Bronchial epithelial cell (primary cell): ENCODE measurements at regions not wholly inside any gene's neighbourhood (a gene's known extent, or its start where the extent isn't known, plus 50 kb on each side); places are given as distances from the start of the nearest gene placed in this dataset.

ENCODE experiments used
- DNase-seq: peaks from one replicate; pipeline ENCODE4 v3.0.0-alpha.2; 2010; ENCODE audit warnings: low read depth
- FAIRE-seq: peaks from 2 replicates; lab custom pipeline; 2011; peaks lifted over from hg19 to GRCh38; lab: Jason Lieb, UNC
- H3K27me3 ChIP-seq: 2 replicates; pipeline ENCODE4 v1.5.1; 2011; ENCODE audit warnings: low read length; ENCODE audit not compliant: control insufficient read depth, insufficient read depth
- H3K36me3 ChIP-seq: 2 replicates; pipeline ENCODE4 v1.5.1; 2011; ENCODE audit warnings: low read length; ENCODE audit not compliant: control insufficient read depth, insufficient read depth
- H3K4me3 ChIP-seq: 2 replicates; pipeline ENCODE4 v1.5.1; 2011; ENCODE audit warnings: mild to moderate bottlenecking, low read depth, low read length, control low read depth
- TF ChIP-seq, protein P1 (sequence below): IDR thresholded peaks from 2 replicates; pipeline ENCODE4 v1.5.1; 2011; ENCODE audit warnings: mild to moderate bottlenecking, moderate library complexity, low read length, control low read depth, inconsistent platforms; ENCODE audit not compliant: insufficient read depth, severe bottlenecking

DNA sequence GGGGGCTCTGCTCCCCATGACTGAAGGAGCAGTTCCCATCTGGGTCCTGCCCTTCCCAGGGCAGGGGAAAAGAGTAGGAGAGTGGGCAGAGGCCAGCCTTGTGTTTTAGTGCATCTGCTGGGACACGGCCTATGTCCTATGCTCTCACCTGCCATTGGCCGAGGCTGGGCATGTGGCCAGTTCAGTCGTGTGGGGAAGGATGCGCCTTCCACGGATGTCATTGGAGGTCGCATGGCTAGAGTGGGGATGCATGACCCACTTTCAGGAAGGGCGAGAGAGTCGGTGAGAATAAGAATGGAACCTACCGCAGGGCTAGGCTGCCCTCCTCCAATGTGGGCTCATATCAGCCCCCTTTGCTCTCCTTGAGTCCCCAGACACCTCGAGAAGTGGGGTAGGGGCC is 70.9 kb upstream of the HAAO start:
- H3K4me3 ChIP-seq, result no peak overlapping the region
- no peaks in the 10 kb centered on the region for H3K36me3 ChIP-seq
- H3K27me3 ChIP-seq, result no peaks in the 10 kb centered on the region
- TF ChIP-seq, protein P1, sequence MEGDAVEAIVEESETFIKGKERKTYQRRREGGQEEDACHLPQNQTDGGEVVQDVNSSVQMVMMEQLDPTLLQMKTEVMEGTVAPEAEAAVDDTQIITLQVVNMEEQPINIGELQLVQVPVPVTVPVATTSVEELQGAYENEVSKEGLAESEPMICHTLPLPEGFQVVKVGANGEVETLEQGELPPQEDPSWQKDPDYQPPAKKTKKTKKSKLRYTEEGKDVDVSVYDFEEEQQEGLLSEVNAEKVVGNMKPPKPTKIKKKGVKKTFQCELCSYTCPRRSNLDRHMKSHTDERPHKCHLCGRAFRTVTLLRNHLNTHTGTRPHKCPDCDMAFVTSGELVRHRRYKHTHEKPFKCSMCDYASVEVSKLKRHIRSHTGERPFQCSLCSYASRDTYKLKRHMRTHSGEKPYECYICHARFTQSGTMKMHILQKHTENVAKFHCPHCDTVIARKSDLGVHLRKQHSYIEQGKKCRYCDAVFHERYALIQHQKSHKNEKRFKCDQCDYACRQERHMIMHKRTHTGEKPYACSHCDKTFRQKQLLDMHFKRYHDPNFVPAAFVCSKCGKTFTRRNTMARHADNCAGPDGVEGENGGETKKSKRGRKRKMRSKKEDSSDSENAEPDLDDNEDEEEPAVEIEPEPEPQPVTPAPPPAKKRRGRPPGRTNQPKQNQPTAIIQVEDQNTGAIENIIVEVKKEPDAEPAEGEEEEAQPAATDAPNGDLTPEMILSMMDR, result no peak
- FAIRE-seq (no peak), DNase-seq (no peak)

DNA sequence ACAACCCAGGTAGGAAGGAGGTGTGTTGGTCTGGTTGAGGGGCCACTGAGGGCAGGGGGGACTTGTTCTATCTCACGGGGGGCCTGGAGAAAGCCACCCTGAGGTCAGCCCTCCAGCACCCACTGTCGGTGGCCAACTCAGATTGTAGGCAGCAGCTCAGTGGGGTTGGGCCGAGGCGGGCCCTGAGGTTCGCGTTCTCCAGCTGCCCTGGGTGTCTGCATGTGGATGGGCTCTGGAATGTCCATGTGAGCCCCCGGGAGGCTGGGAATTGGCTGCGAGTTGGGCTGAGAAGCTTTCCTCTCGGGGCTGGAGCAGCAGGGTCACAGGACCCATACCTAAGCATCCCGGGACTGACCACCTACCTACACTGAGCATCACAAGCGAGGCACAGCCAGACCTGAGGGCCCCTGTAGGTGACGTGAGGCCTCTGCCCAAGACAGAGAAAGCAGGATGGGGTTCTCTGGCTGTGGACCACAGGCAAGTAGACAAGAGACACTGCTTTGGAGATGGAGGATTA is 70.3 kb upstream of the HAAO start:
- no peak for FAIRE-seq
- no peaks in the 10 kb centered on the region for H3K27me3 ChIP-seq
- H3K4me3 ChIP-seq, result no peak overlapping the region
- TF ChIP-seq, protein P1, result no peak
- H3K36me3 ChIP-seq, result no peaks in the 10 kb centered on the region
- DNase-seq, result no peak

DNA sequence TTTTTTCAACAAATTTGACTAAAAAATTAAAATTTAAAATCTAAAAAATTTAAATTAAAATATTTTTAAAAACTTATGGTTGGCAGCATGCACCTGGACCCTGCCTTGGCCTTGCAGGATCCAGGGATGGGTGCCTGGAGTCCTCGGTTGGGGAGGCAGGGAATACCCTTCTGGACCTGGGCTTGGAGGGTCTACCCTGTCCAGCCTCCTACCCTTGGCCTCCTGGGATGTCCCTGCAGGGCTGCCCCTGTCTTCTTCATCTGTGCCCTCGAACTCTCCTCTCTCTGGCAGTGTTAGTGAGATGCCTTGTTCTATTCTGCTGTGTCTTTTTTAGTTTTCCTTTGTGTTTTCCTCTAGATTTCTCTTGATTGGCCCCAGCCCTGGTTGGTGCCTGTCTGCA is 68.9 kb upstream of the HAAO start:
- Histone ChIP-seq H3K36me3 (no peaks in the 10 kb centered on the region), H3K27me3 (no peaks in the 10 kb centered on the region), H3K4me3 (no peak overlapping the region)
- FAIRE-seq (no peak), DNase-seq (no peak)
- TF ChIP-seq, protein P1, result no peak

DNA sequence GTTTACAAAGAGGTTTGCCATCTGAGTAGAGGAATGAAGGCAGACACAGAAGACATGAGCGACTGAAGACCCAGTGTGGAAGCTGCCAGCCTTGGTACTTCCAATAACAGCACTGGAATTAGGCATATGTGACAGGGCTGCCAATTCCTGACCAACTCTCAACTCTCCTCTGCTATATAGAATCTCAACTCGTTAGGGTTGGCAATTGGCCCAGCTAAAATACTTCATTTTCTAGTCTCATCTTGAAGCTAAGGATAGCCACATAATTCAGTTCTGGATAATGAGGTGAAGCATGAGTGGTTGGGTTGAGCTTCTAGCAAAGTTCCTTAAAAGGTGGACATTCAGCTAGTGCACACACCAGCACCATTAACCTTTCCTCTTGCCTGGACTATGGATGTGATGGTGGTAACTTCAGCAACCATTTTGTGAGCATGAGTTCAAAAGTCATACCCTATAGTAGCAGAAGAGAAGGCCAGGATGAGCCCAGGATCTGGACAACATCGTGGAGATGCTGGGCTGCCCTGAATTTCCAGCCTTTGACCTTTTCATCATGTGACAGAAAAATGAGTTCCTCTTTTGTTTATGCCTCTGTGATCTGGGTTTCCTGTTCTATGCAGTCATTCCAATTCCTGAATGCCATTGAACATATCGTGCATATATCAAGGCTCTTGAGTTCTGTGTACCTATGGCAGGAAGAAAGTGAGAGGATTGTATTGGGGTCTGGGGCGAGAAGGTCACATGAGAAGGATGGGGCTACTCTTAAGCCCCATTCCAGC is 68.1 kb upstream of the HAAO start:
- DNase-seq, result no peak

DNA sequence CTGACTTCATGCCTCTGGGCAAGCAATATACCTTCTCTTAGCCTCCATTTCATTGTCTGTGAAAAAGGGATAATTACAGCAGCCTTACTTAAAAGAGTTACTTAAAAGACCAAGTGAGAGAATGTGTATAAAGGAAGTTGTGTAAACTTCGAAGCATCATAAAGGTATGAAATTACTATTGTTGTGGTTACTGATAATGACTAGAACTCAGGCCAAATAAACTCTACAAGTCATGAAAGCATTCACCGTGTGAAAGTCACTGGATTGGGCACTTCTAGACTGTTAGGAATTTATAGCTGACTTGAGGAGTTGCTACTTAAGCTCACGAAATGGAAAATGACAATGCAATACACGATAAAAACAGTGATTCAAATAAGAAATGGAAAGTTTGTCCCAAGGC is 67.4 kb upstream of the HAAO start:
- no peak for FAIRE-seq
- DNase-seq, result peak; percentile 71
- H3K36me3 ChIP-seq, result no peaks in the 10 kb centered on the region
- no peaks in the 10 kb centered on the region for H3K27me3 ChIP-seq
- TF ChIP-seq, protein P1, result no peak
- H3K4me3 ChIP-seq, result no peak overlapping the region

More for the DNA sequence above, 68.1 kb upstream of the HAAO start:
- Histone ChIP-seq H3K27me3 (no peaks in the 10 kb centered on the region), H3K36me3 (no peaks in the 10 kb centered on the region), H3K4me3 (no peak overlapping the region)
- TF ChIP-seq, protein P1, result no peak
- no peak for FAIRE-seq
